ENCODE measurements at regions not wholly inside any gene's neighbourhood (a gene's known extent, or its start where the extent isn't known, plus 50 kb on each side); places are given as distances from the start of the nearest gene placed in this dataset.
"Not testable (repeated sequence)": the region's sequence is repeated elsewhere in the genome, so short reads cannot be mapped to it uniquely, and the experiment has no call there.

- not testable (repeated sequence) for FAIRE-seq
Observed at GRCh38 chr7:113593455-113593854, 325.4 kb downstream of the PPP1R3A start.

GRCh38 chr7:113592924-113593323 lies 325.9 kb downstream of the PPP1R3A start:
- FAIRE-seq, result not testable (repeated sequence)

- no peak for FAIRE-seq
Observed at GRCh38 chr7:113582471-113582870, 336.3 kb downstream of the PPP1R3A start.

- FAIRE-seq, result not testable (repeated sequence)
Observed at GRCh38 chr7:113563257-113563656, 355.6 kb downstream of the PPP1R3A start.

GRCh38 chr7:113562801-113563200 lies 356.0 kb downstream of the PPP1R3A start:
- FAIRE-seq, result no peak

- FAIRE-seq, result no peak
Observed at GRCh38 chr7:113562242-113562641, 356.6 kb downstream of the PPP1R3A start.

GRCh38 chr7:113561446-113561845 lies 357.4 kb downstream of the PPP1R3A start:
- no peak for FAIRE-seq

GRCh38 chr7:113550966-113551365 lies 367.8 kb downstream of the PPP1R3A start:
- FAIRE-seq, result no peak

- no peak for FAIRE-seq
Observed at GRCh38 chr7:113548561-113548960, 370.2 kb downstream of the PPP1R3A start.

GRCh38 chr7:113548137-113548536 lies 370.7 kb downstream of the PPP1R3A start:
- FAIRE-seq, result no peak

GRCh38 chr7:113521468-113521867 lies 397.3 kb downstream of the PPP1R3A start:
- FAIRE-seq, result no peak

GRCh38 chr7:113519472-113519871 lies 399.3 kb downstream of the PPP1R3A start:
- no peak for FAIRE-seq

GRCh38 chr7:113504691-113505090 lies 386.3 kb upstream of the SMIM30 start:
- FAIRE-seq, result no peak

- FAIRE-seq, result no peak
Observed at GRCh38 chr7:113504142-113504541, 385.8 kb upstream of the SMIM30 start.

- FAIRE-seq, result not testable (repeated sequence)
Observed at GRCh38 chr7:113496586-113496985, 378.2 kb upstream of the SMIM30 start.

- not testable (repeated sequence) for FAIRE-seq
Observed at GRCh38 chr7:113494797-113495566, 376.6 kb upstream of the SMIM30 start.

- no peak for FAIRE-seq
Observed at GRCh38 chr7:113491305-113491704, 373.0 kb upstream of the SMIM30 start.

- no peak for FAIRE-seq
Observed at GRCh38 chr7:113487925-113488731, 369.8 kb upstream of the SMIM30 start.

- no peak for FAIRE-seq
Observed at GRCh38 chr7:113486548-113486947, 368.2 kb upstream of the SMIM30 start.

GRCh38 chr7:113483657-113484056 lies 365.3 kb upstream of the SMIM30 start:
- FAIRE-seq, result no peak

GRCh38 chr7:113480537-113480936 lies 362.2 kb upstream of the SMIM30 start:
- no peak for FAIRE-seq

GRCh38 chr7:113464096-113464855 lies 345.9 kb upstream of the SMIM30 start:
- FAIRE-seq, result no peak

GRCh38 chr7:113460067-113460466 lies 341.7 kb upstream of the SMIM30 start:
- no peak for FAIRE-seq

Measured in colon (tissue), 2 donors.